GM21528 (cell line): ENCODE measurements at regions not wholly inside any gene's neighbourhood (a gene's known extent, or its start where the extent isn't known, plus 50 kb on each side); places are given as distances from the start of the nearest gene placed in this dataset.

ENCODE experiments used
- ATAC-seq: cut with Tn5 transposase; IDR thresholded peaks from one replicate; pipeline ENCODE4 v1.9.1; 2021; ENCODE audit warnings: mild to moderate bottlenecking, moderate library complexity; ENCODE audit not compliant: unreplicated experiment, low FRiP score

DNA sequence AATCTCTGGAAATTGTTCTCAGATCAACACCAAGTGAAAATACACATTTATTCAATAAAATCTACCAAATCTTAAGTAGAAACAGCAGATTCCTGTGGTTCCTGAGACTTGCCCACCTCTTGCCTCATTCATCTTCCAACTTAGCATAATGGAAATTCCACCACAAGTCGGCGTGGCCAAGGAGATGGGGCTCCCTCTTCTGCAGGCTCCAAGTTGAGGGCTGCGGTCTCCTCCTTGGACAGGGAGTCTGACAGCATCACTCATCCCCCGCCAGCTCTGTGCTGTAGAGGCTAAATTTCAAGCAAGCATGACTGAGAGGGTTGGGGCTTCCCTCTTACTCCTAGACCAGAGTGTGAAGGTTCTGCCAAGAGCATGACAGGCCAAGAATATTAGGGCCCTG is 273.7 kb downstream of the DIRAS2 start:
- no peak for ATAC-seq

DNA sequence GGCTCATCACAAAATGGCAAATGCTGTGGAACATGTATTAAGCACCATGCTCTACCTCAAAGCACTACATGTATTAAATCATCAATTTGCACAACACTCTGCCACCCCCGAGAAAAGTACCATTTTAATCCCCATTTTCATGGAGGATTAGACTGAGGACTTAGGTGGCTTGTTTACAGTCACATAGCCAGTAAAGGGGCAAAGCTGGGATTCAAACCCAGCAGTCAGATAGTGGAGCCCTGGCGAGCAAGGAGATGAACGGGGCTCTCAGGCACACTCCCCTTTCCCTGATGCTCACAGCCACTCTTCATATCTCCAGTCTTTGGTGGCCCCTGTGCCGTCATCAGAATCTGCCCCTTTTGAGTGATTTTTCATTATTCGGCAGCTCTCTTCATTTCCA is 262.9 kb downstream of the DIRAS2 start:
- no peak for ATAC-seq

- no peak for ATAC-seq
These were observed 257.5 kb downstream of the DIRAS2 start for GRCh38 chr9:90385146-90385545.

GRCh38 chr9:90393365-90394152 is 249.1 kb downstream of the DIRAS2 start:
- ATAC-seq, result no peak

DNA sequence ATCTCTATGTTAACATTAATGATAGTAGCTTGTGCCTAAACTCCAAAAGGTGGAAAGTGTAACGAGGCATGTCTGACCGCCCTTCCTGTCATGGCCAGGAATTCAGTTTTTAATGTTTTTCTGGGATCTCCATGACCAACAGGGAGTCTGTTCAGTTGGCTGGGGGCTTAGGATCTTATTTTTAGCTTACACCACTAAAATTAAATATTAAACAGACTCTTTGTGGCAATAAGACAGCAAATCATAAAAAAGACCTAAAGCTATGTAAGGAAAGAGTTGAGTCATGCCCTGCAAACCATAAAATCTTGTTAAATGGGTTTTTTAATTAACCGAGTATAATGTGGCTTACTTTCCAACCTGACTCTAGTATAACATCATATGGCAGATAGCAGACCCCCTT is 247.8 kb downstream of the DIRAS2 start:
- no peak for ATAC-seq

- no peak for ATAC-seq
These were observed 242.5 kb downstream of the DIRAS2 start for GRCh38 chr9:90400091-90400490.

GRCh38 chr9:90408659-90409058 is 234.0 kb downstream of the DIRAS2 start:
- ATAC-seq, result no peak

DNA sequence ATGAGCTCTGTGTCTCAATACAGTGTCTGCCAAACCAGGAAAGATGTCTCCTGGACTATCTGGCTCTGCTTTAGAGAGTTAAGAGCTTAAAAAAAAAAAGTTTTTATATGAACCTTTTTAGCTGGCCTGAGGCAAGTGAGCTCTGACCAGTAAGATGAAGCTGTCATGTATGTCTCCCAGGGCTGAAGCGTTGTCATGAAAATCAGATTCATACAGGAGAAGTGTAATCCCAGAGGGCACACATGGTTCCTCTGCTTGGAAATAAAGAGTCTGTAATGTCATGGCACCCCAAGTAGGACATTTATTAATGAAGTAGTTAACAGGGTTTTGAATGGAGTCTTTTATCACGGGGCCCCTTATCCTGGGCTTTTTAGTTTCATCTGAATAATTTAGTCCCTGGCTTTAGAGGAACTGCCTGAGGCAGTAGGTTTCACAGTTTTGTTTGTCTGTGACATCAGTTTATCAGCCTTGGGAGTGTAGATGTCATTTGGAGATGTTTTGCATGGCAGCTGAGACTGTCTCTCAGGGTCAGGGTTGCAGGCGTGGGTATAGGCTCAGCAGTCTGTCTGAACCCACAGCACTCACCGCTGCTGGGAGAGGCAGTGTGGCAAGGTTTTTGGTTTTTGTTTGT is 223.3 kb downstream of the DIRAS2 start:
- no peak for ATAC-seq

DNA sequence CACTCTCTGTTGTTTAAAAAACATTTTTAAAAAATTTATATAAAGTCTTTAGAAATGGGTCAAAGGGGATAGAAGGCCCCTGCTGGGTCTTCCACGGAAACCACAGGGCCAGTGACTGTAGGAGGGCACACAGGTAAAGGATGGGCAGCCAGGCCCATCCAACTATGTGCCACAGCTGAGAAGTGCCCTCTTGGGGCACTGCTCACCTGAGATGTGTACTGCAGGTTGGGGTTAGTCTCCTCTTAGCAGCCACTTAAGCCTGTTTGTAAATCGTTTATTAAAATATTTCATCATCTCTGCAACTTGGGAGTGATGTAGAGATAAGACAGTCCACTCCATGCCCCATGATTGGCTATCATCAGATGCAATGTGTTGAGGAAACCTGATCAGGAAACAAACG is 222.4 kb downstream of the DIRAS2 start:
- no peak for ATAC-seq

GRCh38 chr9:90420768-90421513 is 221.7 kb downstream of the DIRAS2 start:
- no peak for ATAC-seq

GRCh38 chr9:90421786-90422185 is 220.8 kb downstream of the DIRAS2 start:
- no peak for ATAC-seq

DNA sequence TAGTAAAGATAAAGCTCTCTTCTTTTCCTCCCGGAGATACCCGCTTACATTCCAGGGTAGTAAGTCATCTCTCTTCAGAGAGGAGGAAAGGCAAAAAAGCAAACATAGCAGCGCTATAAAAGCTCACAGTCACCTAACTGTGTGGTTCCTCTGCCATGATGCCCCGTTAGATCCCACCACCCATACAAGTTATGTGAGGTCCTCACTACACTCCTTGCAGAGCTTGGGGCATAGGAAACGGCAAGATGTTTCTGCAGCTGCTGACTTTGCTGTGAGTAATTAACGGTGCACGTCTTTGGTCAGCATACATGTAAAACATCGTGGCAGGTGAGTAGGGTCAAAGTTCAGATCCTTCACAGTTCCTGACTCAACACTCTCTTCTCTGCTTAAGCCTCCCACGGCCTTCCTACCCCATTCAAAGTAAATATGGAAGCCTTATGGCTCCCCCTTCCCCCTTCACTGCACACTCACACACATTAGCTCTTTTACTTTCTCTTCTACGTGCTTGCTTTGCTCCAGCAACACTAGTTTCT is 218.9 kb downstream of the DIRAS2 start:
- no peak for ATAC-seq

DNA sequence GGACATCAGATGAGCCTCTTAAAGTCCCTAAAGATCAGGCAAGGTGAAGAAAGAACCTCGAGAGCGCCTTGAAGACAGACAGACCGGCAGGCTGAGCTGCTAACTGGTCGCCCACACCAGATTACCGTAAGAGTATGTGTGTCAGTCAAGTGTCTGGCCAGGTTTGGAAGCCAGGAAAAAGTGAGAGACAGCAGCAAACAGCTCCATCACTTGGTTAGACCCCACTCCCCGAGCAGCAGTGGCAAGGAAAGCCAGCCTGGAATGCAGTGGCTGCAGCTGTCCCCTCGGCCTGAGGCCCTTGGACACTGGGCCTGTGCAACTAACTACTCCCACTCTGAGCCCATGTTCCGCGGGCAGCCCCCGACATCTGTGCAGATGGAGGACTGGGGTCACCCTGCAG is 214.1 kb downstream of the DIRAS2 start:
- no peak for ATAC-seq

DNA sequence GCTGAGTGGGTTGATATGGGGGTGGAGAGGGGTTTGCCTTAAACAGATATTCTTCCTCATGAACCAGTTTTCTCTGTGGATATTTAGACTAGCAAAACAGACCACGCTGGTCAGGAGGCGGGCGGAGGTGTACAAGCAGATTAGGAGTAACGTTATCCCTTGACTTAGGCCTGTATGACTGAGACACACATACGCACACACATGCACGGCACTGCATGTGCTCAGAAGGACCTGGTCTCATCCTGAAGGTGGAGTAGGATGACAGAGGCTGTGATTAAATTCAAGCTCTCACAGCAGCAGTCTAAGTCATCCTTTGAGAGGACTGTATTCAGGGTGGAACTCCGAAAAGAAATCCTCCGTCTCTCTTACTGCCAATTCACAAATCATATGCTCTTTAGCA is 209.7 kb downstream of the DIRAS2 start:
- no peak for ATAC-seq

DNA sequence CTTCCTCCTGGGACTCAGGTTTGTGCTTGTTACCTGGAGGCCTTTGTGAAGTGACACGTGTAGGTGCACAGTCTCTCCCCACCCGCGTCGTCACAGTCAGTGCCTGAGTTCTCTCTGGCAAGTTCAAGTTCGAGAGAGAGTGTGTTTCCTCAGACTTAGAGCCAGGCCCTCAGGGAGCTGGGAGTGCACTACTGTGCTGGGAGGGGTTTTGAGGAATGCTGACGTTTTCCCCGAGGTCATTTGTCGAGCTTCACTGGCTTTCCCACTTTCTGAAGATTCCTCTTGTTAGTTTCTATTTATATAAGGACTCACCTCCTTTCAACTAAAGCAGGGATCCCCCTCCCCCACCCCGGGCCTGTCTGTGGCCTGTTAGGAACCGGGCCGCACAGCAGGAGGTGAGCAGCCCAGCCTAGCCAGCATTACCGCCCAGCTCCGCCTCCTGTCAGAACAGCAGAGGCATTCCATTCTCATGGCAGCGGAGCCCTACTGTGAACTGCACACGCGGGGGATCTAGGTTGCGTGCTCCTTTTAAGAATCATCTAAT is 209.2 kb downstream of the DIRAS2 start:
- no peak for ATAC-seq

- ATAC-seq, result no peak
These were observed 200.8 kb downstream of the DIRAS2 start for GRCh38 chr9:90441814-90442213.

- ATAC-seq, result no peak
These were observed 199.9 kb downstream of the DIRAS2 start for GRCh38 chr9:90442723-90443122.

- no peak for ATAC-seq
These were observed 197.9 kb downstream of the DIRAS2 start for GRCh38 chr9:90444609-90445204.

DNA sequence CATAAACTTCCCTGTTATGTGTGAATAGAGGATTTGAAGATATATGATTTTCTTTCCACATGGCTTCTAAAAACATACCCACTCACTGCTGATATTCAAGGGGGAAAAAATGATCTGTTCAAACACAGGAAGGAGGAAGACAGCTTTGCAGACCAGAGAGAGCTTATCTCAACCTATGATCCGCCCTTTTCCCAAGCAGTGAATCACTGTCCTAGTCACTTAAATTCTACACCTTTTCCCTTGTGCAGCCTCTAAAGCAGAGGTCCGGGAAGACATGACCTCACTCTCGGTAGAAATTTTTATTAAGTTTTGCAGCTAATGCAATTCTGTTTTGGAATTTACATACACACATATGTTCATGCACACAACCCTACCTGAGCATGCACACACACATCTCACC is 197.2 kb downstream of the DIRAS2 start:
- ATAC-seq, result no peak

GRCh38 chr9:90446200-90446948 is 196.2 kb downstream of the DIRAS2 start:
- ATAC-seq, result no peak
